Liver (tissue), 3 donors: ENCODE measurements at regions not wholly inside any gene's neighbourhood (a gene's known extent, or its start where the extent isn't known, plus 50 kb on each side); places are given as distances from the start of the nearest gene placed in this dataset.

Experiments used
- ATF3 ChIP-seq: IDR thresholded peaks from 2 replicates; pipeline ENCODE4 v1.6.1; 2016; ENCODE audit warnings: antibody characterized with exemption
- CTCF ChIP-seq: fragments of 150-350 bp; IDR thresholded peaks from 2 replicates; pipeline ENCODE4 v1.5.1; 2017; ENCODE audit warnings: improper control_type of control experiment, low read depth, low read length; ENCODE audit not compliant: missing input control
- EGR1 ChIP-seq, 2 donors: IDR thresholded peaks; 2 replicates each; pipeline ENCODE4 v1.6.1; 2016 to 2018; ENCODE audit warnings: antibody characterized with exemption in 2 of 2, low read depth in 2 of 2
- FOXA1 ChIP-seq: IDR thresholded peaks from 2 replicates; pipeline ENCODE4 v1.6.1; 2016; ENCODE audit warnings: antibody characterized with exemption
- GABPA ChIP-seq, 2 donors: IDR thresholded peaks in 1 of 2; conservative IDR thresholded peaks in 1 of 2; 2 replicates each; pipeline ENCODE4 v1.6.1; 2016; ENCODE audit warnings: antibody characterized with exemption in 2 of 2, mild to moderate bottlenecking in 1 of 2, moderate library complexity in 1 of 2
- JUND ChIP-seq, 2 donors: IDR thresholded peaks; 2 replicates each; pipeline ENCODE4 v1.6.1; 2016; ENCODE audit warnings: antibody characterized with exemption in 2 of 2
- MAX ChIP-seq: IDR thresholded peaks from 2 replicates; pipeline ENCODE4 v1.6.1; 2016; ENCODE audit warnings: antibody characterized with exemption
- RAD21 ChIP-seq, 2 donors: IDR thresholded peaks; 2 replicates each; pipeline ENCODE4 v1.6.1; 2016; ENCODE audit warnings: antibody characterized with exemption in 2 of 2, mild to moderate bottlenecking in 2 of 2
- REST ChIP-seq: IDR thresholded peaks from 2 replicates; pipeline ENCODE4 v1.6.1; 2016; ENCODE audit warnings: antibody characterized with exemption, mild to moderate bottlenecking
- SP1 ChIP-seq: IDR thresholded peaks from 2 replicates; pipeline ENCODE4 v1.6.1; 2018; ENCODE audit warnings: antibody characterized with exemption, mild to moderate bottlenecking
- TAF1 ChIP-seq: conservative IDR thresholded peaks from 2 replicates; pipeline ENCODE4 v1.6.1; 2016; ENCODE audit warnings: antibody characterized with exemption, mild to moderate bottlenecking
- YY1 ChIP-seq: IDR thresholded peaks from 2 replicates; pipeline ENCODE4 v1.6.1; 2016; ENCODE audit warnings: antibody characterized with exemption, mild to moderate bottlenecking
- ZBTB33 ChIP-seq: IDR thresholded peaks from 2 replicates; pipeline ENCODE4 v1.6.1; 2016; ENCODE audit warnings: antibody characterized with exemption
- donor health status: healthy.
- donor health status: healthy.

GRCh38 chr4:44056721-44057151 lies 391.9 kb downstream of the KCTD8 start:
- no peak for TF ChIP-seq FOXA1
- no peak for TF ChIP-seq GABPA (IDR thresholded peaks at IDR 0.05 in 1 of 2, conservative IDR thresholded peaks at IDR 0.05 in 1 of 2)
- TF ChIP-seq REST = no peak
- TF ChIP-seq CTCF = no peak
- TF ChIP-seq EGR1 (IDR thresholded peaks at IDR 0.05; ENCODE audit: low read depth in 2 of 2) = no peak
- no peak for TF ChIP-seq MAX
- no peak for TF ChIP-seq JUND (IDR thresholded peaks at IDR 0.05)
- no peak for TF ChIP-seq TAF1
- TF ChIP-seq SP1 = no peak
- TF ChIP-seq RAD21 (IDR thresholded peaks at IDR 0.05) = no peak
- TF ChIP-seq YY1 = no peak
- no peak for TF ChIP-seq ATF3
- no peak for TF ChIP-seq ZBTB33
